GM19397 (cell line): ENCODE measurements at regions not wholly inside any gene's neighbourhood (a gene's known extent, or its start where the extent isn't known, plus 50 kb on each side); places are given as distances from the start of the nearest gene placed in this dataset.
"Not testable (repeated sequence)": the region's sequence is repeated elsewhere in the genome, so short reads cannot be mapped to it uniquely, and the experiment has no call there.

Experiments
- ATAC-seq: cut with Tn5 transposase; IDR thresholded peaks from one replicate; pipeline ENCODE4 v1.9.1; 2021; ENCODE audit warnings: mild to moderate bottlenecking, moderate library complexity; ENCODE audit not compliant: unreplicated experiment

DNA sequence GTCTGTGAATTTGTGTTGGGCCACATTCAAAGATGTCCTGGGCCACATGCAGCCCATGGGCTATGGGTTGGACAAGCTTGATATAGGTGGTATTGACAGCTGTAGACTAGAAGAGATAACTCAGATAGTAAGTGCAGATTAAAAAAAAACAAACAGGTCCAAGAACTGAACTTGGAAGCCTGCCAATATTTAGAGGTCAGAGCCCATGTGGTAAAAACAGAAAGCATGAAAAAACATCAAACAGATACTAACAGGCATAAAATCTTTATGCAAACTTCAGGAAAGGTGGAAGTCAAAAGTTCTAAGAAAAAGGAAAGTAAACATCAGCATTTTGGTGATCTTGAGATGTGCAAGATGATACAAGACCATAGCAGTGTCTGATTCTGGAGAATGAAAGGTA lies 155.1 kb upstream of the NR4A3 start:
- no peak for ATAC-seq

- ATAC-seq = not testable (repeated sequence)
Observed at GRCh38 chr9:99670886-99671285, 150.8 kb upstream of the NR4A3 start.

- no peak for ATAC-seq
Observed at GRCh38 chr9:99677281-99677680, 144.4 kb upstream of the NR4A3 start.

GRCh38 chr9:99678566-99678965 lies 143.1 kb upstream of the NR4A3 start:
- ATAC-seq = no peak

DNA sequence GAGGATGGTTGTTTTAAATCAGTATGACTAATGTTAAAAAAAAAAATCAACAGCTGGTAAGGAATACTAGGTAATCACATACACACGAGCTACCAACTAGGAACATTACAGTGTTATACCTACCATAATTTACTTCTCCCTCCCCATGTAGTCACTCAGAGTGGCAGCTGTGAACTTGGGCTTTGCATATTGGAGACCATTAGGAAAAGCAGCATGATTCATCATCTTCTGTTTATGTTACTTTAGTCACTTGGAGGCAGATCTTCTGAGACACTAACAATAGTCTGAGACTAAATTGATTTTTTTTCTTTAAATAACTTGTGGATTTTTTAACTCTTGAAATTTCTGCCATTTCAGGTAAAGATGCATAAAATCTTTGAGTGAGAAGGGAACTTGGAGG lies 141.5 kb upstream of the NR4A3 start:
- ATAC-seq = no peak

DNA sequence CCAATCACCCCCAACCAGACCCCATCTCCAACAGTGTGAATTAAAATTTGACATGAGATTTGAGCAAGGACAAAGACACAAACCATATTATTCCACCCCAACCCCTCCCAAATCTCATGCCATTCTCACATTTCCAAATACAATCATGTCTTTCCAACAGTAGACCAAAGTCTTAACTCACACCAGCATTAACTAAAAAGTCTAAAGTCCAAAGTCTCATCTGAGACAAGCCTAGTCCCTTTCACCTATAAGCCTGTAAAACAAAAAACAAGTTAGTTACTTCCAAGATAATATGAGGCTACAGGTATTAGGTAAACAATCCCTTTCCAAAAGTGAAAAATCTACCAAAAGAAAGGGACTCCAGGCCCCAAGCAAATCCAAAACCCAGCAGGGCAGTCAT lies 140.6 kb upstream of the NR4A3 start:
- no peak for ATAC-seq

DNA sequence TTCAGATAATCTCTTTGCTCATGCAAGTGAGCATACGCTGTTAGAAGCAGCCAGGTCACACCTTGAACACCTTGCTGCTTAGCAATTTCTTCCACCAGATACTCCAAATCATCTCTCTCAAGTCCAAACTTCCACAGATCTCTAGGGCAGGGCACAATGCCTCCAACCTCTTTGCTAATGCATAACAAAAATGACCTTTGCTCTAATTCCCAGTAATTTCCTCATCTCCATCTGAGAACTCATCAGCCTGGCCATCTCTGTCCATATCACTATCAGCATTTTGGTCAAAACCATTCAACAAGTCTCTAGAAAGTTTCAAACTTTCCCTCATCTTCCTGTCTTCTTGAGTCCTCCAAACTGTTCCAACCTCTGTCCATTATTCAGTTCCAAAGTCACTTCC lies 139.3 kb upstream of the NR4A3 start:
- no peak for ATAC-seq

- no peak for ATAC-seq
Observed at GRCh38 chr9:99682870-99683269, 138.8 kb upstream of the NR4A3 start.

DNA sequence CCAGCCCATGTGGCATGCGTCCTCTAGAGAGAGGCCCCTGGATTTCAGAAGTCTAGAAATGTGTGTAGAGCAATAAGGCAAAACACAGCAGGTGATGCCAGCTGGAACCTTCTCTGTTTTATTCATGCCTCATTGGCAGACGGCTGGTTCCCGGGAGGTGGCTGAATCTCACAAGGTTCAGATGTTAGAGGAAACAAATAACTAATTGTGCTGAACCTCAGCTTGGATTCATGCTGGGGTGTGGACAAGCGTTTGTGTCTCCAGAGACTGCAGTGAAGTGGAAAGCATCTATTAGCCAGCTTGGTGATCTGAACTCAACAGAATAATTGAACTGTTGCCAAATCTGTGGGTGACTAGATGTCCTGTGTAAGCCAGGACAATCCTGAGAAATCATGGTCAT lies 131.1 kb upstream of the NR4A3 start:
- no peak for ATAC-seq

DNA sequence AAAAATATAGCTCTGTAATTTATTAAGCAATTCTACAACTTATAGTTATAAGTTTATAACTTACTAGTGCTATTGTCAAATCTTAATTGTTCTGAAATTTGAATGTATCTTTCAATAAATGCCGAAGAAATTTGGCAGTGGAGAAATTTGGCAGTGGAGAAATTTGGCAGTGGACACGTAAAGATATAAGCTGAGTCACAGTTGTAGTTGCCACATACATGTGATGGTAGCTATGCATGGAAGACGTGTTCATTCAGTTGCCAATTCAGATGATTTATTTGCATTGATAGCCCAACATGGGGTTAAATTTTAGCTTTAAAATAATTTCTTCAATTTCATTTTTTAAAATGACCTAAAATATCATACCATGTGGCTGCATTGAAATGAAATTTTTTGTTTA lies 127.8 kb upstream of the NR4A3 start:
- ATAC-seq = no peak

GRCh38 chr9:99694393-99694792 lies 127.3 kb upstream of the NR4A3 start:
- no peak for ATAC-seq

DNA sequence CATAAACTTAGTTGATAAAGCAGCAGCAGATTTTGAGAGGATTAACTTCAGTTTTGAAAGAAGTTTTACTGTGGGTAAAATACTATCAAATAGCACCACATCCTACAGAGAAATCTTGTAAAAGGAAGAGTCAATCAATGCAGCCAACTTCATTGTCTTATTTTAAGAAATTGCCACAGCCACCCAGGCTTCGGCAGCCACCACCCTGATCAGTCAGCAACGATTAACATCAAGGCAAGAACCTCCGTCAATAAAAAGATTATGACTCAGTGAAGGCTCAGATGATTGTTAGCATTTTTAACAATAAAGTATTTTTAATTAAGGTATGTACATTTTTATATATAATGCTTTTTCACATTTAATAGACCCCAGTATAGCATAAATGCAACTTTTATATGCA lies 122.3 kb upstream of the NR4A3 start:
- no peak for ATAC-seq

DNA sequence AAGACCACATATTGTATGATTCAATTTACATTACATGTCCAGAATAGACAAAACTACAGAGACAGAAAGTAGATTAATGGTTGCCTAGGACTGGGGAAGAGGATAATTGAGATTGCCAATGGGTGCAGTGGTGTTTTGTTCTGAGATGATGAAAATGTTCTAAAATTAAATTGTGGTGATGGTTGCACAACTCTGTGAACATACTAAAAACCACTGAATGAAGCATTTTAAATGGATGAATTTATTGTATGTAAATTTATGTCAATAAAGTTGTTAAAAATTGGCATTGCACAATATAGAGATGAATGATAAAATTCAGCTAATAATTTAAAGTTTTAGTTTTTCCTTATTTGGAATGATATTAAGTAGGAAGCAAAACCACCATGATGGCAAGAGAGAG lies 109.5 kb upstream of the NR4A3 start:
- no peak for ATAC-seq

DNA sequence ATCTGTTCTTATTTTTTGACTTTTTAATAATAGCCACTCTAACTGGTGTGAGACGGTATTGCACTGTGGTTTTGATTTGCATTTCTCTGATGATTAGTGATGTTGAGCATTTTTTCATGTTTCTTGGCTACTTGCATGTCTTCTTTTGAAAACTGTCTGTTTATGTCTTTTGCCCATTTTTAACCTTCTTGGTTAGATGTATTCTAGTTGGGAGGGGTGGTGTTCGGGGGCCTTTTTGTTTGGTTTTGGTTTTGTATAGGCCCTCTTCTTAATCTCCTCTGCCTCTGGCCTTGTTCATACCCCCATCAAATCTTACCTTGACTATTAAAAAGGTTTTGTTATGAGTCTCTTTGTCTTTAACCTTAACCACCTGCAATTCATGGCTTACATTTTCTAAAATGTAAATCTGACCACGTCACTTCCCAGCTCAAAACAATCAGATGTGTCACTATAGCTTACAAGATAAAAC lies 107.8 kb upstream of the NR4A3 start:
- ATAC-seq = no peak

GRCh38 chr9:99718631-99719030 lies 103.1 kb upstream of the NR4A3 start:
- ATAC-seq = no peak

DNA sequence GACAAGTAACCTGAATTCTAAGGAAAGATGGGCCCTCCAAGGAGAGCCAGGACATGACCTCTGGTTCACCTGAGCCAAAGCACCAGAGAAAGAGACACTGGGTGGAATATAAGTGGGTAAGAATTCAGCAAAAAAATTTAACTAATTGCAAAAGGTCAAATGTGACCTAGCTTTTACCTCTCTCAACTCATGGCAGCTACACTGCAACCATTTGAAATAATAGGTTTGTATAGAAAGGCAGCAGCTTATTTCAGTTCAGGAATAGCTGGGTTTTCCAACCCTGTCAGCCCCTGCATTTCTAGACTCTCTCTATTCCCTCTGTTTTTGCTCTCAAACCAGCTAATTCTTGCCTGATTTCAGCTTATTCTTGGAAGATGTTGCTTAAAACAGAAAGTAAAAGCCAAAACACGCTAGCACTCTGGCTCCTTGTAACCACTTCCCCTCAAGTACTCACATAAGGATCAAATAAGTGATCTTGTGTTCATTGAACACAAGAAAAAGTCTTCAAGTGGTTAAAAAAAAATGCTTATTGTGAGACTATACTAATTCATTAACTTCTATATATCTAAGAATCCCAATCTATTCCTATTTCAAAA lies 101.1 kb upstream of the NR4A3 start:
- peak; percentile 73 for ATAC-seq

DNA sequence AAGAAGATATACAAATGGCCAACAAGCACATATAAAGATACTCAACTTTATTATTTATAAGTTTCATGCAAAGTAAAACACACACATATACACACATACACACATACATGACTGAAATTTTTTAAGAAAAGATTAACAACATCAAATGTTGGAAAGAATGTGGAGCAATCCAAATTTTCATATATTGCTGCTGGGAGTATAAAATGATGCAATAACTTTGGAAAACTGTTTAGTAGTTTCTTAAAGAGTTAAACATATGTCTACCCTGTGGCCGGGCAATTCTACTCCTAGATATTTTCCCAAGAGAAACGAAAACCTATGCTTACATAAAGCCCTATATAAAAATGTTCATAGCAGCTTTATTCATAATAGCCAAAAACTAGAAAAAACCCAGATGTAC lies 99.8 kb upstream of the NR4A3 start:
- ATAC-seq = no peak

GRCh38 chr9:99722877-99723276 lies 98.8 kb upstream of the NR4A3 start:
- no peak for ATAC-seq

DNA sequence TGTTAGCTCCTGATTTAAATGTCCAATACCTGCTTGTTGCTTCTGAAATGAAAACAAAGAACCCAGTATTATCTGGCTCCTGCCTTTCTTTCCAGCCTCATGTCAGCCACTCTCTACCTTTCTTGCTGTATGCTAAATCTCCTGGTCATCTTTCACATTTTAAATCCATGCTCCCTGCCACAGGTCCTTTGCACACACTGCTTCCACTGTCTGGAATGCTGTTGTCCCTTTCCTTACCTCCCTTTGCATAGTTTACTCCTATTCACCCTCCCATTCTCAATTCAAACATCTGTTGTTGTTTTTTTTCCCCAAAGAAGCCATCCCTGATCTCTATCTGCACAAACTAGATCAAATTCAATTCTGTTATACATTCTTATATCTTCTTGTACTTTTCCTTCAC lies 97.0 kb upstream of the NR4A3 start:
- ATAC-seq = no peak

- ATAC-seq = no peak
Observed at GRCh38 chr9:99725852-99726251, 95.8 kb upstream of the NR4A3 start.

GRCh38 chr9:99726758-99727157 lies 94.9 kb upstream of the NR4A3 start:
- no peak for ATAC-seq

- ATAC-seq = no peak
Observed at GRCh38 chr9:99730062-99730461, 91.6 kb upstream of the NR4A3 start.

DNA sequence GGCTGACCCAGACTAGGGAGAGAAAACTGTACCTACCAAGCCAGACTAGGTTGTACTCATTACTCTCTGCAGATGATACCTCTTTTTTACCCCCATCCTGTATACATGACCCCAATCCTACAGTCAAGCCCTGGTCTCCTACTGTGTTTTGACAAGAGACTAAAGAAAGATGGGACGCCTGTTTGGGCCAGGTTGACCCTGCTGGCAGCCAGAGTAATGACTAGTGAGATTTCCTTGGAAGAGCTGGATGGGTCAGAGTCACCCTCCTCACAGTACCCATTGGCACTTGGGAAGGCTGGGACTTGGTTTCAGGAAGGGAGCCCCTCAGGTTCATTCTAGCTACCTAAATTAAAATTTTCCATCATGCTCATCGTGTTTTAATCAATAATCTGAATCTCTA lies 89.7 kb upstream of the NR4A3 start:
- ATAC-seq = no peak

GRCh38 chr9:99732715-99733114 lies 89.0 kb upstream of the NR4A3 start:
- no peak for ATAC-seq
